Uterus (tissue), 3 donors: ENCODE measurements at regions not wholly inside any gene's neighbourhood (a gene's known extent, or its start where the extent isn't known, plus 50 kb on each side); places are given as distances from the start of the nearest gene placed in this dataset.

Experiments
- DNase-seq, 2 donors: peaks; one replicate each; pipeline ENCODE4 v3.0.0-alpha.2; 2019 to 2020
- H3K27ac ChIP-seq, 2 donors: fragments of 200-600 bp; sonication (generic); 1 replicate in 1 of 2; 2 replicates in 1 of 2; pipeline ENCODE4 v1.5.1; 2016 to 2018
- H3K27me3 ChIP-seq, 2 donors: fragments of 200-600 bp; sonication (generic); one replicate each; pipeline ENCODE4 v1.5.1; 2018 to 2019; ENCODE audit warnings: control low read depth in 1 of 2
- H3K36me3 ChIP-seq, 2 donors: fragments of 200-600 bp; sonication (generic); one replicate each; pipeline ENCODE4 v1.5.1; 2019; ENCODE audit warnings: control low read depth in 1 of 2
- H3K4me1 ChIP-seq, 2 donors: fragments of 200-600 bp; sonication (generic); one replicate each; pipeline ENCODE4 v1.5.1; 2018 to 2019; ENCODE audit warnings: control low read depth in 1 of 2
- H3K4me3 ChIP-seq, 2 donors: fragments of 200-600 bp; sonication (generic); 1 replicate in 1 of 2; 2 replicates in 1 of 2; pipeline ENCODE4 v1.5.1; 2018 to 2019; ENCODE audit warnings: mild to moderate bottlenecking in 1 of 2
- H3K9me3 ChIP-seq, 2 donors: fragments of 200-600 bp; sonication (generic); one replicate each; pipeline ENCODE4 v1.5.1; 2019; ENCODE audit warnings: control low read depth in 1 of 2
- POLR2A ChIP-seq, 2 donors: fragments of 450-650 bp; IDR thresholded peaks; one replicate each; pipeline ENCODE4 v1.6.1; 2016; ENCODE audit warnings: antibody characterized with exemption in 2 of 2, mild to moderate bottlenecking in 1 of 2, moderate library complexity in 1 of 2
- intact Hi-C: fragments of 100-400 bp; cut with DNase I; formaldehyde crosslinking; loops from one replicate; pipeline ENCODE4 v1.15.1; 2023; ENCODE audit warnings: low total_unique reads
- TF ChIP-seq, protein P1 (sequence below), 4 experiments: fragments of 200-600 bp in 2 of 4; fragments of 450-650 bp in 2 of 4; sonication (generic) in 2 of 4; IDR thresholded peaks; one replicate each; pipeline ENCODE4 v1.5.1; 2016 to 2019; ENCODE audit warnings: antibody characterized with exemption in 4 of 4, mild to moderate bottlenecking in 2 of 4, moderate library complexity in 1 of 4
- donor health status: DM: yes; HTN: yes; CAD: no.

- H3K4me1 ChIP-seq, result no peaks in the 10 kb centered on the region
- intact Hi-C loops, result no loop called here
- no peaks in the 10 kb centered on the region for H3K27me3 ChIP-seq
- H3K36me3 ChIP-seq, result no peaks in the 10 kb centered on the region
- H3K9me3 ChIP-seq, result no peaks in the 10 kb centered on the region
- no peak overlapping the region for H3K27ac ChIP-seq
- H3K4me3 ChIP-seq, result no peak overlapping the region
- TF ChIP-seq, protein P1, sequence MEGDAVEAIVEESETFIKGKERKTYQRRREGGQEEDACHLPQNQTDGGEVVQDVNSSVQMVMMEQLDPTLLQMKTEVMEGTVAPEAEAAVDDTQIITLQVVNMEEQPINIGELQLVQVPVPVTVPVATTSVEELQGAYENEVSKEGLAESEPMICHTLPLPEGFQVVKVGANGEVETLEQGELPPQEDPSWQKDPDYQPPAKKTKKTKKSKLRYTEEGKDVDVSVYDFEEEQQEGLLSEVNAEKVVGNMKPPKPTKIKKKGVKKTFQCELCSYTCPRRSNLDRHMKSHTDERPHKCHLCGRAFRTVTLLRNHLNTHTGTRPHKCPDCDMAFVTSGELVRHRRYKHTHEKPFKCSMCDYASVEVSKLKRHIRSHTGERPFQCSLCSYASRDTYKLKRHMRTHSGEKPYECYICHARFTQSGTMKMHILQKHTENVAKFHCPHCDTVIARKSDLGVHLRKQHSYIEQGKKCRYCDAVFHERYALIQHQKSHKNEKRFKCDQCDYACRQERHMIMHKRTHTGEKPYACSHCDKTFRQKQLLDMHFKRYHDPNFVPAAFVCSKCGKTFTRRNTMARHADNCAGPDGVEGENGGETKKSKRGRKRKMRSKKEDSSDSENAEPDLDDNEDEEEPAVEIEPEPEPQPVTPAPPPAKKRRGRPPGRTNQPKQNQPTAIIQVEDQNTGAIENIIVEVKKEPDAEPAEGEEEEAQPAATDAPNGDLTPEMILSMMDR (IDR thresholded peaks at IDR 0.05), result no peak
- TF ChIP-seq POLR2A (IDR thresholded peaks at IDR 0.05), result no peak
- no peak for DNase-seq
Observed at GRCh38 chr3:74033806-74034205, 409.1 kb upstream of the PDZRN3 start.

- Histone ChIP-seq H3K4me3 (no peak overlapping the region), H3K36me3 (no peaks in the 10 kb centered on the region), H3K27me3 (no peaks in the 10 kb centered on the region), H3K4me1 (no peaks in the 10 kb centered on the region), H3K9me3 (no peaks in the 10 kb centered on the region), H3K27ac (no peak overlapping the region)
- intact Hi-C loops, result no loop called here
- TF ChIP-seq POLR2A (IDR thresholded peaks at IDR 0.05), result no peak
- TF ChIP-seq, protein P1 (IDR thresholded peaks at IDR 0.05), result no peak
- no peak for DNase-seq
Observed at GRCh38 chr3:74033381-74033780, 408.6 kb upstream of the PDZRN3 start.

DNA sequence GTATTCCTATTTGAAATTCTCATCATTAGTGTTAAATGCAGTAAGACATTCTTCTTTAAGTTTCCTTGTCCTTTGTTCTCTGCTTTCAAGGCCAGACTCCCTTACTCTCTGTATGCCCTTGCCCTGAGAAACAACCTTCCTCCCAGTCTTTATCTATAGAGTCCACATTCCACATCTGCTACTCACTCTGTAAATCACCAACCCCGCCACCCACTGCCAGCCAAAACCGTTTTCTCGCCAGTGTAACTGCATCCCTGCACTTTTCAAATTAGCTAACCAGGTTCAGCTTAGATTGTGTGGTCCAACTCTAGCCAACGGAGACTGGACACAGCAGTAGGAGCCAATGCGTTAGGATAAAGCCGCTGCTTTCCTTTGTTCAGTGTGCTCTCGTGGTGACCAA is 402.4 kb upstream of the PDZRN3 start:
- Histone ChIP-seq H3K27me3 (no peaks in the 10 kb centered on the region), H3K36me3 (no peaks in the 10 kb centered on the region), H3K4me3 (no peak overlapping the region), H3K9me3 (no peaks in the 10 kb centered on the region), H3K27ac (no peak overlapping the region), H3K4me1 (no peaks in the 10 kb centered on the region)
- DNase-seq, result no peak
- intact Hi-C loops, result no loop called here
- TF ChIP-seq POLR2A (IDR thresholded peaks at IDR 0.05), result no peak
- TF ChIP-seq, protein P1 (IDR thresholded peaks at IDR 0.05), result no peak

- Histone ChIP-seq H3K9me3 (no peaks in the 10 kb centered on the region), H3K4me3 (no peak overlapping the region), H3K36me3 (no peaks in the 10 kb centered on the region), H3K27me3 (no peaks in the 10 kb centered on the region), H3K27ac (no peak overlapping the region), H3K4me1 (no peaks in the 10 kb centered on the region)
- intact Hi-C loops, result no loop called here
- TF ChIP-seq, protein P1 (IDR thresholded peaks at IDR 0.05), result no peak
- TF ChIP-seq POLR2A (IDR thresholded peaks at IDR 0.05), result no peak
- no peak for DNase-seq
Observed at GRCh38 chr3:74023395-74023794, 398.7 kb upstream of the PDZRN3 start.

DNA sequence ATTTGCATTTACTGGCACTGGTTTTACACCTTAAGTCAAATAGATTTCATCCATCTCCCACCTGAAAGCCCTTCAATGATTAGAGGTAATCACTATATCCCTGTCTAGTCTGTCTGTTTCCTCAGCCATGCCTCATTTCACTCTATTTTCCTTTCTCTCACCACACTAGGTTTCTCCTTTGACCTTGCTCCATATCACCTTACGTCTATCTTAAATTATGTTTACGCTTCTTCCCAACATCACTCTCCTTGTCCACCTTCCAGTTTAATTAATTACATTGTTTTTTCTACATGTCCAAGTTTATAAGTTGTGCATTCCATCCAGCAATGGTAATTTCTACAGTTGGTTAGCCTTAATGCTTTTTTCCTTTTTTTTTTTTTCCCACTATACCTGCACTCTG is 396.7 kb upstream of the PDZRN3 start:
- Histone ChIP-seq H3K27me3 (no peaks in the 10 kb centered on the region), H3K4me1 (no peaks in the 10 kb centered on the region), H3K36me3 (no peaks in the 10 kb centered on the region), H3K27ac (no peak overlapping the region), H3K9me3 (no peaks in the 10 kb centered on the region), H3K4me3 (no peak overlapping the region)
- no peak for DNase-seq
- intact Hi-C loops, result no loop called here
- TF ChIP-seq POLR2A (IDR thresholded peaks at IDR 0.05), result no peak
- TF ChIP-seq, protein P1 (IDR thresholded peaks at IDR 0.05), result no peak
